HL-60 (cell line): ENCODE measurements at regions not wholly inside any gene's neighbourhood (a gene's known extent, or its start where the extent isn't known, plus 50 kb on each side); places are given as distances from the start of the nearest gene placed in this dataset.

Source experiments
- GABPA ChIP-seq: IDR thresholded peaks from 2 replicates; pipeline ENCODE4 v1.6.1; 2012; ENCODE audit warnings: low read depth
- POLR2AphosphoS5 ChIP-seq: IDR thresholded peaks from 2 replicates; pipeline ENCODE4 v1.6.1; 2012; ENCODE audit warnings: low read depth
- SPI1 ChIP-seq: IDR thresholded peaks from 2 replicates; pipeline ENCODE4 v1.6.1; 2012; ENCODE audit warnings: low read depth, mild to moderate bottlenecking, borderline replicate concordance
- TF ChIP-seq, protein P1 (sequence below): IDR thresholded peaks from one replicate; pipeline ENCODE4 v1.5.1; 2011; ENCODE audit warnings: low read length, control low read depth, inconsistent platforms; ENCODE audit not compliant: insufficient read depth

DNA sequence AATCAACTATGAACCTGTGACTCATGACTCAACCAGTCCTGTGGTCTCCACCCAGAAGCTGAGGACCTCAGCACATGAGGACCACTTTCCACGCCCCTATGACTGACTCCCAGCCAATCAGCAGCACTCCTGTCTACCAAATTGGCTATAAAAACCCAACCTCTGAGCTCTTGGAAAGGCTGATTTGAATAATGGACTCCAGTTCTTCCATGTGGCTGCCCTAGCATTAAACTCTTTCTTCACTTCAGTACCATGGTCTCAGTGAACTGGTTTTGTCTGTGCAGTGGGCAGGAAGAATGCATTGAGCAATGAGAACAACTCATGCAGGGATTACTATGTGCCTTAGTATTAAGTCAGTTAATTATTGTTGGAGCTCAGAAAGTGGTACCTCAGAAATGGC is 78.3 kb downstream of the CMPK2 start:
- TF ChIP-seq, protein P1, sequence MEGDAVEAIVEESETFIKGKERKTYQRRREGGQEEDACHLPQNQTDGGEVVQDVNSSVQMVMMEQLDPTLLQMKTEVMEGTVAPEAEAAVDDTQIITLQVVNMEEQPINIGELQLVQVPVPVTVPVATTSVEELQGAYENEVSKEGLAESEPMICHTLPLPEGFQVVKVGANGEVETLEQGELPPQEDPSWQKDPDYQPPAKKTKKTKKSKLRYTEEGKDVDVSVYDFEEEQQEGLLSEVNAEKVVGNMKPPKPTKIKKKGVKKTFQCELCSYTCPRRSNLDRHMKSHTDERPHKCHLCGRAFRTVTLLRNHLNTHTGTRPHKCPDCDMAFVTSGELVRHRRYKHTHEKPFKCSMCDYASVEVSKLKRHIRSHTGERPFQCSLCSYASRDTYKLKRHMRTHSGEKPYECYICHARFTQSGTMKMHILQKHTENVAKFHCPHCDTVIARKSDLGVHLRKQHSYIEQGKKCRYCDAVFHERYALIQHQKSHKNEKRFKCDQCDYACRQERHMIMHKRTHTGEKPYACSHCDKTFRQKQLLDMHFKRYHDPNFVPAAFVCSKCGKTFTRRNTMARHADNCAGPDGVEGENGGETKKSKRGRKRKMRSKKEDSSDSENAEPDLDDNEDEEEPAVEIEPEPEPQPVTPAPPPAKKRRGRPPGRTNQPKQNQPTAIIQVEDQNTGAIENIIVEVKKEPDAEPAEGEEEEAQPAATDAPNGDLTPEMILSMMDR = no peak
- TF ChIP-seq GABPA (no peak), POLR2AphosphoS5 (no peak), SPI1 (no peak)
